HUES48 (cell line): ENCODE measurements at regions not wholly inside any gene's neighbourhood (a gene's known extent, or its start where the extent isn't known, plus 50 kb on each side); places are given as distances from the start of the nearest gene placed in this dataset.
A peak's percentile ranks its signal among the peaks of the same experiment; 100 is the strongest.
"Not testable (repeated sequence)": the region's sequence is repeated elsewhere in the genome, so short reads cannot be mapped to it uniquely, and the experiment has no call there.

Experiments
- H3K27ac ChIP-seq: one replicate; pipeline ENCODE4 v1.7.0; 2013; ENCODE audit warnings: low read depth, low read length, inconsistent platforms
- H3K27me3 ChIP-seq: 2 replicates; pipeline ENCODE4 v1.6.1; 2013; ENCODE audit warnings: mild to moderate bottlenecking, low read length; ENCODE audit not compliant: control insufficient read depth, insufficient read depth
- H3K36me3 ChIP-seq: 2 replicates; pipeline ENCODE4 v1.6.1; 2013; ENCODE audit warnings: low read length; ENCODE audit not compliant: control insufficient read depth, insufficient read depth
- H3K4me1 ChIP-seq: 2 replicates; pipeline ENCODE4 v1.6.1; 2013; ENCODE audit warnings: mild to moderate bottlenecking, low read length; ENCODE audit not compliant: control insufficient read depth, insufficient read depth
- H3K4me3 ChIP-seq: 2 replicates; pipeline ENCODE4 v1.5.1; 2013; ENCODE audit warnings: mild to moderate bottlenecking, low read depth, low read length
- H3K9ac ChIP-seq: 2 replicates; pipeline ENCODE4 v1.6.1; 2013; ENCODE audit warnings: mild to moderate bottlenecking, low read depth, low read length, moderate library complexity
- H3K9me3 ChIP-seq: 2 replicates; pipeline ENCODE4 v1.6.1; 2013; ENCODE audit warnings: low read length; ENCODE audit not compliant: control insufficient read depth, insufficient read depth

DNA sequence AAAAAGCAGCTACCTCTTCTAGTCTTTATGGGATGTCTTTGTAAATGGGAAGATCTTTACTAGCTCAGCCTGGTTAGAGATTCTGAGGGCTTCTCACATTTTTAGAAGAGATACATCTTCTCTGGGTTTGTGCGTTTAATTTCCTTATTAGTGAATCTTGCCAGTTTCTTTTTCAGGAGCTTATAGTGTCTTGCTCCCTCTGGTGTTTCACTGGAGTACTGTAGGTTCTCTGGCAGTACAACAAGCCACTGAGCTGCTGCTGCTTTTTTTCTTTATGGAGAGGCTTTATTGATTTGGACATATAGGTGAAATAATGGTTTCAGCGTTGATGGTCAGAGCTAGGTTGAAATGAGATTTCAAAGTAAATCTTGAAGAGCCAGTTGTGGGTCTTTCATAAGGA, 82.9 kb downstream of the LAS1L start:
- H3K4me1 ChIP-seq, result no peaks in the 10 kb centered on the region
- H3K36me3 ChIP-seq, result no peaks in the 10 kb centered on the region
- H3K9ac ChIP-seq, result no peak overlapping the region
- H3K27me3 ChIP-seq, result no peaks in the 10 kb centered on the region
- no peak overlapping the region for H3K4me3 ChIP-seq
- no peak overlapping the region for H3K27ac ChIP-seq
- H3K9me3 ChIP-seq, result peaks cover 48% of the 10 kb centered on the region

DNA sequence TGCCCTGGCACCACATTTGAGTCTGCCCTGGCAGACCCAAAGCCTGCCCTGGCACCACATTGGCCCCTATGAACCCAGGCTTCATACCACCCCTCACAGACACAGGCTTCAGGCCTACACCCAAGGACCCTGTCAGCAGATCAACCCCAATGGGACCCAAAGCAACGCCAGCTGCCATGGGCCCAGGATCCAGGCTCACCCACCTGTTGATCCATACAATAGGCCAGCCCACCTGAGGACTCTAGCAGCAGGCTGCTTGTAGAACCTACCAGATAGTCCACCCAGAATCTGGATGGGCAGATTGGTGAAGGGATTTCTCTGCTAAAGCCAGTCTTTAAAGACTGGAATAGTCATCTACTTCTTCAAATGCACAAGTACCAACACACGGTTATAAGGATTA, 114.4 kb downstream of the LAS1L start:
- Histone ChIP-seq H3K9me3 (peaks cover 31% of the 10 kb centered on the region), H3K27ac (no peak overlapping the region), H3K4me1 (no peaks in the 10 kb centered on the region), H3K4me3 (no peak overlapping the region), H3K36me3 (no peaks in the 10 kb centered on the region), H3K27me3 (no peaks in the 10 kb centered on the region), H3K9ac (no peak overlapping the region)

DNA sequence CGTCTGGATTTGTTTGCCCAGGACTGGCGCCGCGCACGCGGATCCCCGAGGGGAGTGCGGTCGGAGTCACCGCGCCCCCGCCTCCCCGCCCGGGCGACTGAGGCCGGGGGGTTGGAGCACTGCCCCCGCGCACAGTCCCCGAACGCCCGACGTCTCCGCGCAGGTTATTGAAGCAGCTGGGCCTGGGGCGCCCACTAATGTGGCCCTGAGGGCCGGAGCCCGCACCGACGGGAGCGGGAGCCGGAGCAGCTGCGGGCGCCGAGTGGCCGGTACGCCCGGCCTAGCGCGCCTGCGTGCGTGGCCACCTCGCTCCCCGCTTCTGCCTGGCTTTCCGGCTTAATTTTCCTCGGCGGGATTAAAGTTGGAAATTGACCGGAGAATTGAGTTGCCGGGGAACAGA, 126.9 kb downstream of the LAS1L start:
- not testable (repeated sequence) for H3K36me3 ChIP-seq, H3K4me1 ChIP-seq, H3K9ac ChIP-seq, H3K27ac ChIP-seq
- Histone ChIP-seq H3K4me3 (peak overlapping the region; percentile 51; the same call in 1 of the 2 replicates), H3K27me3 (peaks cover 21% of the 10 kb centered on the region), H3K9me3 (peaks cover 37% of the 10 kb centered on the region)

- no peak overlapping the region for H3K9ac ChIP-seq
Measured at GRCh38 chrX:65407157-65407626, 127.4 kb downstream of the LAS1L start.

DNA sequence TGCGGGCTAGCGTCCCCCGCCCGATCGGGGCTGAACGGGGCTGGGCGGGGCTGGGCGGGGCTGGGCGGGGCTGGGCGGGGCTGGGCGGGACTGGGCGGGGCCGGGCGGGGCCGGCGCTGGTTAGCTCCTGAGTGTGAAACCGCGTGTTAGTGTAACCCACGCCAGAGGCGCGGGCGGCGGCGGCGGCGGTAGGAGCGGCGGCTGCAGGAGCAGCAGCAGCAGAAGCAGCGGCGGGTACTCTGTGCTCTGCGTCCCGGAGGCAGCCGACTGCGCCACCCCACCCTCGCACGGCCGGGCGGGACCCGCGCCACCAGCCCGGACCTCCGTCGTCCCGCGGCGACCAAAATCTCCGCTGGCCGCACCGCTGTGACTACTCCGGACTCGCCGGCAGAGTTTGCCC, 128.1 kb downstream of the LAS1L start:
- Histone ChIP-seq H3K4me1 (no peaks in the 10 kb centered on the region), H3K27ac (no peak overlapping the region), H3K9me3 (peaks cover 43% of the 10 kb centered on the region), H3K9ac (no peak overlapping the region), H3K36me3 (no peaks in the 10 kb centered on the region), H3K4me3 (peak overlapping the region; percentile 51; the same call in 1 of the 2 replicates), H3K27me3 (peaks cover 21% of the 10 kb centered on the region)

More at GRCh38 chrX:65407157-65407626, 127.4 kb downstream of the LAS1L start:
- Histone ChIP-seq H3K27ac (no peak overlapping the region), H3K9me3 (peaks cover 40% of the 10 kb centered on the region), H3K27me3 (peaks cover 21% of the 10 kb centered on the region), H3K36me3 (no peaks in the 10 kb centered on the region), H3K4me1 (no peaks in the 10 kb centered on the region), H3K4me3 (peak overlapping the region; percentile 51)

GRCh38 chrX:65392284-65392683, 142.3 kb downstream of the LAS1L start:
- Histone ChIP-seq H3K27ac (no peak overlapping the region), H3K27me3 (no peaks in the 10 kb centered on the region), H3K4me3 (no peak overlapping the region), H3K4me1 (no peaks in the 10 kb centered on the region), H3K9me3 (peaks cover 26% of the 10 kb centered on the region), H3K36me3 (no peaks in the 10 kb centered on the region), H3K9ac (no peak overlapping the region)

DNA sequence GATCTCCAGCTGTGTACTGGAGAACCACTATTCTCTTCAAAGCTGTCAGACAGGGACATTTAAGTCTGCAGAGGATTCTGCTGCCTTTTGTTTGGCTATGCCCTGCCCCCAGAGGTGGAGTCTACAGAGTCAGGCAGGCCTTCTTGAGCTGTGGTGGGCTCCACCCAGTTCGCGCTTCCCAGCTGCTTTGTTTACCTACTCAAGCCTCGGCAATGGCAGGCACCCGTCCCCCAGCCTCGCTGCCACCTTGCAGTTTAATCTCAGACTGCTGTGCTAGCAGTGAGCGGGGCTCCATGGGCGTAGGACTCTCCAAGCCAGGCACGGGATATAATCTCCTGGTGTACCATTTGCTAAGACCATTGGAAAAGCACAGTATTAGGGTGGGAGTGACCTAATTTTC, 145.5 kb downstream of the LAS1L start:
- not testable (repeated sequence) for H3K9ac ChIP-seq, H3K4me3 ChIP-seq, H3K27me3 ChIP-seq, H3K4me1 ChIP-seq, H3K27ac ChIP-seq, H3K36me3 ChIP-seq
- H3K9me3 ChIP-seq, result peaks cover 26% of the 10 kb centered on the region
